C4-2B (cell line): ENCODE measurements at regions not wholly inside any gene's neighbourhood (a gene's known extent, or its start where the extent isn't known, plus 50 kb on each side); places are given as distances from the start of the nearest gene placed in this dataset.

Source experiments
- ZFX ChIP-seq: fragments of 450-650 bp; IDR thresholded peaks from 2 replicates; pipeline ENCODE4 v1.6.1; 2017
- TF ChIP-seq, protein P1 (sequence below): fragments of 450-650 bp; conservative IDR thresholded peaks from 2 replicates; pipeline ENCODE4 v1.5.1; 2017; ENCODE audit warnings: mild to moderate bottlenecking

DNA sequence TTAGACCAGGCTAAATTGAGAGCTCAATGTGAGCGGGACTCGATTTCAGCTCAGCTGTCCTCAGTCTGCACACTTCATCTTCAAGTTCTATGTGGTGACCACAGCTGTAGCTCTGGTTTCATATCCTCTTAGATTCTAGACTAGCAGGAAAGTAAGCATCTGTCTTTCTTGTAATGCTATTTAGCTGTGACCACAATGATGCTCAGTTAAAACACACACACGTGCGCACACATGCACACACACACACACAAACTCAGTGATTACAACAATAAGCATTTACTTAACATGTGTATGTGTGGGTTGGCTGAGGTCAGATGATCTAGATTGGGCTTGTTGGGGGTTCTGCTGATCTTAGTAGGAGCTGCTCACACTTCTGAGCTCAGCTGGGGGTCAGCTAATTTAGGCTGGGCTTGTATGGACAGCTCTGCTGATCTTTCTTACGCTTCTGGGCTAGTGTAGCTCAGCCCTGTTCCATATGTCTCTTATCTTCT, 82.5 kb downstream of the ZNF365 start:
- TF ChIP-seq, protein P1, sequence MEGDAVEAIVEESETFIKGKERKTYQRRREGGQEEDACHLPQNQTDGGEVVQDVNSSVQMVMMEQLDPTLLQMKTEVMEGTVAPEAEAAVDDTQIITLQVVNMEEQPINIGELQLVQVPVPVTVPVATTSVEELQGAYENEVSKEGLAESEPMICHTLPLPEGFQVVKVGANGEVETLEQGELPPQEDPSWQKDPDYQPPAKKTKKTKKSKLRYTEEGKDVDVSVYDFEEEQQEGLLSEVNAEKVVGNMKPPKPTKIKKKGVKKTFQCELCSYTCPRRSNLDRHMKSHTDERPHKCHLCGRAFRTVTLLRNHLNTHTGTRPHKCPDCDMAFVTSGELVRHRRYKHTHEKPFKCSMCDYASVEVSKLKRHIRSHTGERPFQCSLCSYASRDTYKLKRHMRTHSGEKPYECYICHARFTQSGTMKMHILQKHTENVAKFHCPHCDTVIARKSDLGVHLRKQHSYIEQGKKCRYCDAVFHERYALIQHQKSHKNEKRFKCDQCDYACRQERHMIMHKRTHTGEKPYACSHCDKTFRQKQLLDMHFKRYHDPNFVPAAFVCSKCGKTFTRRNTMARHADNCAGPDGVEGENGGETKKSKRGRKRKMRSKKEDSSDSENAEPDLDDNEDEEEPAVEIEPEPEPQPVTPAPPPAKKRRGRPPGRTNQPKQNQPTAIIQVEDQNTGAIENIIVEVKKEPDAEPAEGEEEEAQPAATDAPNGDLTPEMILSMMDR, result no peak
- no peak for TF ChIP-seq ZFX
